Panc1 (cell line): ENCODE measurements at regions not wholly inside any gene's neighbourhood (a gene's known extent, or its start where the extent isn't known, plus 50 kb on each side); places are given as distances from the start of the nearest gene placed in this dataset.

Experiments
- CTCF ChIP-seq: fragments of 450-650 bp; IDR thresholded peaks from 2 replicates; pipeline ENCODE4 v1.5.1; 2017; ENCODE audit warnings: mild to moderate bottlenecking
- POLR2AphosphoS5 ChIP-seq: IDR thresholded peaks from 2 replicates; pipeline ENCODE4 v1.6.1; 2012; ENCODE audit warnings: mild to moderate bottlenecking, low read depth, low read length, moderate library complexity

- TF ChIP-seq CTCF = no peak
- no peak for TF ChIP-seq POLR2AphosphoS5
These were observed 178.8 kb upstream of the HS6ST1 start for GRCh38 chr2:128497461-128497860.
